SU-DHL-6 (cell line): ENCODE measurements at regions not wholly inside any gene's neighbourhood (a gene's known extent, or its start where the extent isn't known, plus 50 kb on each side); places are given as distances from the start of the nearest gene placed in this dataset.
A peak's percentile ranks its signal among the peaks of the same experiment; 100 is the strongest.

ENCODE experiments used
- H2AFZ ChIP-seq: fragments of 200-600 bp; sonication (generic); 2 replicates; pipeline ENCODE4 v1.6.1; 2014; ENCODE audit warnings: low read depth, mild to moderate bottlenecking, moderate library complexity, mixed read lengths, antibody characterized with exemption, low read length; ENCODE audit not compliant: severe bottlenecking
- H3F3A ChIP-seq: fragments of 200-600 bp; shearing (Covaris generic); 2 replicates; pipeline ENCODE4 v1.6.0; 2016; ENCODE audit warnings: antibody characterized with exemption, mild to moderate bottlenecking; ENCODE audit not compliant: insufficient read depth
- H3K27ac ChIP-seq: fragments of 200-600 bp; sonication (generic); 2 replicates; pipeline ENCODE4 v1.5.1; 2016; ENCODE audit warnings: low read depth, mild to moderate bottlenecking, low read length, moderate library complexity, mixed read lengths
- H3K27me3 ChIP-seq: fragments of 200-600 bp; sonication (generic), shearing (Covaris generic); 2 replicates; pipeline ENCODE4 v1.6.0; 2014; ENCODE audit warnings: mild to moderate bottlenecking, low read length
- H3K36me3 ChIP-seq: fragments of 200-600 bp; sonication (generic); 2 replicates; pipeline ENCODE4 v1.6.1; 2014; ENCODE audit warnings: mild to moderate bottlenecking, low read length, mixed read lengths
- H3K4me2 ChIP-seq: fragments of 300-600, 200-600 bp; shearing (Covaris generic), sonication (generic); 2 replicates; pipeline ENCODE4 v1.6.0; 2014; ENCODE audit warnings: low read length, low read depth, mild to moderate bottlenecking; ENCODE audit not compliant: poor library complexity, severe bottlenecking
- H3K4me3 ChIP-seq: fragments of 200-600 bp; sonication (generic); 2 replicates; pipeline ENCODE4 v1.5.1; 2014; ENCODE audit warnings: antibody characterized with exemption, low read length, mild to moderate bottlenecking, mixed read lengths; ENCODE audit not compliant: insufficient read depth, poor library complexity, severe bottlenecking
- H3K79me2 ChIP-seq: fragments of 200-600 bp; sonication (generic); 2 replicates; pipeline ENCODE4 v1.6.1; 2014; ENCODE audit warnings: mild to moderate bottlenecking, low read length, moderate library complexity; ENCODE audit not compliant: insufficient read depth
- H3K9ac ChIP-seq: fragments of 200-600 bp; sonication (generic); 2 replicates; pipeline ENCODE4 v1.7.0; 2014; ENCODE audit warnings: mild to moderate bottlenecking, low read length
- H3K9me2 ChIP-seq: fragments of 200-600 bp; sonication (generic); replicated peaks from 2 replicates; pipeline ENCODE4 v1.6.1; 2014; ENCODE audit warnings: low read length; ENCODE audit not compliant: insufficient read depth
- H3K9me3 ChIP-seq: fragments of 200-600 bp; sonication (generic); 2 replicates; pipeline ENCODE4 v1.6.1; 2014; ENCODE audit warnings: low read length, mixed read lengths; ENCODE audit not compliant: insufficient read depth
- H4K20me1 ChIP-seq: fragments of 200-600 bp; sonication (generic); 2 replicates; pipeline ENCODE4 v1.6.1; 2014; ENCODE audit warnings: low read depth, mild to moderate bottlenecking, antibody characterized with exemption, low read length, moderate library complexity, mixed read lengths
- EZH2phosphoT487 ChIP-seq: fragments of 200-600 bp; sonication (generic), shearing (Covaris generic); conservative IDR thresholded peaks from 2 replicates; pipeline ENCODE4 v1.6.1; 2018; ENCODE audit warnings: mild to moderate bottlenecking, antibody characterized with exemption, low read length, moderate library complexity, mixed read lengths
- TF ChIP-seq, protein P1 (sequence below): fragments of 200-600 bp; sonication (generic); IDR thresholded peaks from one replicate; pipeline ENCODE4 v1.5.1; 2017; ENCODE audit warnings: antibody characterized with exemption, mild to moderate bottlenecking, low read length, moderate library complexity; ENCODE audit not compliant: insufficient read depth, poor library complexity, severe bottlenecking

DNA sequence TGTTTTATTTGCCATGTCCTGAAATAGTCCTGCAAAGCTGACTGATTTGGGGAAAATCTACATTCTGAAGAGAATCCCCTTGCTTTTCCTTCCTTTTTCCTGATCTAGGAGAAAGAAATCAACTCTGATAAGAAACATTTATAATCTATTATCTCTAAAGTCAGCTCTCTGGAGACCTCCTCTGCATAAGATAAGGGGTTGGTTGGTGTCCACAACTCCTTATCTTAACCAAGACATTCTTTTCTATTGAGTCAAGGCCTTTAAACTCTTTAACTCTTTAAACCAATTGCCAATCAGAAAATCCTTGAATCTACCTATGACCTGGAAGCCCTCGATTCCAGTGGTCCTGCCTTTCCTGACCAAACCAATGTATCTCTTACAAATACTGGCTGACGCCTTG lies 373.6 kb upstream of the RASGEF1B start:
- Histone ChIP-seq H3K9ac (no peak overlapping the region), H2AFZ (no peak overlapping the region), H4K20me1 (no peaks in the 10 kb centered on the region), H3K27ac (no peak overlapping the region), H3F3A (no peaks in the 10 kb centered on the region), H3K27me3 (no peaks in the 10 kb centered on the region), H3K36me3 (no peaks in the 10 kb centered on the region), H3K4me2 (no peak overlapping the region), H3K79me2 (no peaks in the 10 kb centered on the region), H3K9me3 (no peaks in the 10 kb centered on the region), H3K9me2 (no peaks in the 10 kb centered on the region), H3K4me3 (no peak overlapping the region)
- TF ChIP-seq, protein P1, sequence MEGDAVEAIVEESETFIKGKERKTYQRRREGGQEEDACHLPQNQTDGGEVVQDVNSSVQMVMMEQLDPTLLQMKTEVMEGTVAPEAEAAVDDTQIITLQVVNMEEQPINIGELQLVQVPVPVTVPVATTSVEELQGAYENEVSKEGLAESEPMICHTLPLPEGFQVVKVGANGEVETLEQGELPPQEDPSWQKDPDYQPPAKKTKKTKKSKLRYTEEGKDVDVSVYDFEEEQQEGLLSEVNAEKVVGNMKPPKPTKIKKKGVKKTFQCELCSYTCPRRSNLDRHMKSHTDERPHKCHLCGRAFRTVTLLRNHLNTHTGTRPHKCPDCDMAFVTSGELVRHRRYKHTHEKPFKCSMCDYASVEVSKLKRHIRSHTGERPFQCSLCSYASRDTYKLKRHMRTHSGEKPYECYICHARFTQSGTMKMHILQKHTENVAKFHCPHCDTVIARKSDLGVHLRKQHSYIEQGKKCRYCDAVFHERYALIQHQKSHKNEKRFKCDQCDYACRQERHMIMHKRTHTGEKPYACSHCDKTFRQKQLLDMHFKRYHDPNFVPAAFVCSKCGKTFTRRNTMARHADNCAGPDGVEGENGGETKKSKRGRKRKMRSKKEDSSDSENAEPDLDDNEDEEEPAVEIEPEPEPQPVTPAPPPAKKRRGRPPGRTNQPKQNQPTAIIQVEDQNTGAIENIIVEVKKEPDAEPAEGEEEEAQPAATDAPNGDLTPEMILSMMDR: no peak
- TF ChIP-seq EZH2phosphoT487: no peak

DNA sequence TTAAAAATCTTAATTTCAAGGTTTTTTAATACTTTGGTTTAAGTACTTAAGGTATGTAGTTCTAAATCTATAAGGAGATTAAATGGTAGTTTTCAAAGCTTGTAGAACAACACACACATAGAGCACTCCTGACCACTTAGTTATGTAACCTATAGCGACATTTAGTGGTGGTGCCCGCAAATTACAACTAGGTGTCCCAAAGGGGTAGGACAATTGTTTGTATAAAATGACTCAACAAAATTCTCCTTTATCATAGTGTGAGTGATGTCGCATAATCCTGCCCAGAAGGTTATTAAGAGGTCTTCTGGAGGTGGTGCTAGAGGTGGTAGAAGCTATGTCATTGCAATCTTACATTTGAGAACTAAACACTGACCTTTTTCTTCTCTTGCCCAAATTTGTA lies 373.0 kb upstream of the RASGEF1B start:
- Histone ChIP-seq H3K27me3 (no peaks in the 10 kb centered on the region), H3K9me2 (no peaks in the 10 kb centered on the region), H3K36me3 (no peaks in the 10 kb centered on the region), H2AFZ (no peak overlapping the region), H3K4me3 (no peak overlapping the region), H4K20me1 (no peaks in the 10 kb centered on the region), H3K79me2 (no peaks in the 10 kb centered on the region), H3K4me2 (no peak overlapping the region), H3K9ac (no peak overlapping the region), H3K9me3 (no peaks in the 10 kb centered on the region), H3K27ac (no peak overlapping the region), H3F3A (no peaks in the 10 kb centered on the region)
- no peak for TF ChIP-seq EZH2phosphoT487
- TF ChIP-seq, protein P1: peak; percentile 41

DNA sequence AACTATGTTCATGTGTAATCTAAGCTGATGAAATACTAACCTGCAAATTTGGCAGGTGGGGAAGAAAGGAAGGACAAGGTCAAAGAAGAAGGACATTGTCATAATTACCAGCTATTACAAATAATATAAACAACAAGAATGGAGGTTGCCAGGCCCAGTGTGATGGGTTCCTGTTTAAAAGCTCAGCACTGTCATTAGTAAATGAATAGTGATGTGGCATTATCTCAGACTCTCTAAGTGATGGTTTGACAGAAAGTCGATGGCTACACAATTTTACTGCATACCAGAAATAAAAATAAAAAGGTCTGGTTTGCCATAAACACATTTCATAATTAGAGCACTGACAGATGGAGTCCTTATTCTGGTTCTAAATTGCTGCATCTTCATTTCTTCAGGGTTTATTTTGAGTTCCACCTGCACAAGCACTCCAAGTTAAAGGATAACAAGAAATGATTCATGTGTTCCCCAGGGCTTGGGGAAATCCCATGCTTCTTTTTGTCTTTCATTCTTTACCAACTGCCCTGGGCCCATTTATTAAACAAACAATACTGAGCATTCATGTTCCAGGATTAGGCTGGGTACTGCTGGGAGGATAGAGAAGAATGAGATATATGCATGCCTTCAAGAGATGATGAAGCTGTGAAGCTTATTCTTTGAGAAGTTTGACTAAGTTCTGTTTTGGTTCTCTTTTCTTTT lies 367.8 kb upstream of the RASGEF1B start:
- Histone ChIP-seq H4K20me1 (no peaks in the 10 kb centered on the region), H3K4me2 (no peak overlapping the region), H3K9me2 (no peaks in the 10 kb centered on the region), H3K79me2 (no peaks in the 10 kb centered on the region), H3K9ac (no peak overlapping the region), H3K36me3 (no peaks in the 10 kb centered on the region), H3K9me3 (no peaks in the 10 kb centered on the region), H2AFZ (no peak overlapping the region), H3F3A (no peaks in the 10 kb centered on the region), H3K4me3 (no peak overlapping the region), H3K27ac (no peak overlapping the region), H3K27me3 (no peaks in the 10 kb centered on the region)
- TF ChIP-seq EZH2phosphoT487: no peak
- TF ChIP-seq, protein P1: no peak
